HG03520 (cell line): ENCODE measurements at regions not wholly inside any gene's neighbourhood (a gene's known extent, or its start where the extent isn't known, plus 50 kb on each side); places are given as distances from the start of the nearest gene placed in this dataset.

Source experiments
- ATAC-seq: cut with Tn5 transposase; IDR thresholded peaks from one replicate; pipeline ENCODE4 v1.9.1; 2021; ENCODE audit warnings: mild to moderate bottlenecking, moderate library complexity; ENCODE audit not compliant: unreplicated experiment

GRCh38 chr18:76686737-76687231 lies 135.6 kb upstream of the ZNF236 start:
- no peak for ATAC-seq

GRCh38 chr18:76685860-76686259 lies 136.5 kb upstream of the ZNF236 start:
- ATAC-seq = no peak

- no peak for ATAC-seq
These were observed 137.0 kb upstream of the ZNF236 start for GRCh38 chr18:76685402-76685801.

GRCh38 chr18:76684265-76684664 lies 138.1 kb upstream of the ZNF236 start:
- no peak for ATAC-seq

GRCh38 chr18:76679945-76680344 lies 142.4 kb upstream of the ZNF236 start:
- no peak for ATAC-seq

GRCh38 chr18:76679259-76679658 lies 143.1 kb upstream of the ZNF236 start:
- ATAC-seq = no peak

GRCh38 chr18:76678248-76678647 lies 144.1 kb upstream of the ZNF236 start:
- no peak for ATAC-seq

GRCh38 chr18:76674596-76674995 lies 147.8 kb upstream of the ZNF236 start:
- no peak for ATAC-seq

GRCh38 chr18:76673281-76674185 lies 148.8 kb upstream of the ZNF236 start:
- ATAC-seq = no peak

GRCh38 chr18:76672627-76673026 lies 149.7 kb upstream of the ZNF236 start:
- ATAC-seq = no peak

- ATAC-seq = no peak
These were observed 151.6 kb upstream of the ZNF236 start for GRCh38 chr18:76670564-76671288.

- no peak for ATAC-seq
These were observed 153.8 kb upstream of the ZNF236 start for GRCh38 chr18:76668546-76668945.

GRCh38 chr18:76668119-76668518 lies 154.2 kb upstream of the ZNF236 start:
- ATAC-seq = no peak

GRCh38 chr18:76667603-76668002 lies 154.8 kb upstream of the ZNF236 start:
- ATAC-seq = no peak

- ATAC-seq = no peak
These were observed 159.7 kb upstream of the ZNF236 start for GRCh38 chr18:76662626-76663025.

- ATAC-seq = no peak
These were observed 161.7 kb upstream of the ZNF236 start for GRCh38 chr18:76660571-76661192.

GRCh38 chr18:76658627-76659026 lies 163.6 kb upstream of the ZNF516 start:
- no peak for ATAC-seq

GRCh38 chr18:76657911-76658470 lies 162.9 kb upstream of the ZNF516 start:
- ATAC-seq = no peak

- ATAC-seq = no peak
These were observed 162.1 kb upstream of the ZNF516 start for GRCh38 chr18:76656925-76657827.

GRCh38 chr18:76654577-76654976 lies 159.5 kb upstream of the ZNF516 start:
- ATAC-seq = no peak
